ENCODE measurements at regions not wholly inside any gene's neighbourhood (a gene's known extent, or its start where the extent isn't known, plus 50 kb on each side); places are given as distances from the start of the nearest gene placed in this dataset.

- TF ChIP-seq CTCF (IDR thresholded peaks at IDR 0.05) (no peak), POLR2A (IDR thresholded peaks at IDR 0.05) (no peak)
Observed at GRCh38 chr2:155695505-155695904, 637.0 kb downstream of the NR4A2 start.
